Suppressor macrophage (primary cell): ENCODE measurements at regions not wholly inside any gene's neighbourhood (a gene's known extent, or its start where the extent isn't known, plus 50 kb on each side); places are given as distances from the start of the nearest gene placed in this dataset.

ENCODE experiments used
- DNase-seq, 4 experiments: peaks; one replicate each; pipeline ENCODE4 v3.0.0-alpha.2; 2020 to 2022

- DNase-seq, result no peak
These were observed 696.2 kb upstream of the WWC1 start for GRCh38 chr5:167595196-167595595.

DNA sequence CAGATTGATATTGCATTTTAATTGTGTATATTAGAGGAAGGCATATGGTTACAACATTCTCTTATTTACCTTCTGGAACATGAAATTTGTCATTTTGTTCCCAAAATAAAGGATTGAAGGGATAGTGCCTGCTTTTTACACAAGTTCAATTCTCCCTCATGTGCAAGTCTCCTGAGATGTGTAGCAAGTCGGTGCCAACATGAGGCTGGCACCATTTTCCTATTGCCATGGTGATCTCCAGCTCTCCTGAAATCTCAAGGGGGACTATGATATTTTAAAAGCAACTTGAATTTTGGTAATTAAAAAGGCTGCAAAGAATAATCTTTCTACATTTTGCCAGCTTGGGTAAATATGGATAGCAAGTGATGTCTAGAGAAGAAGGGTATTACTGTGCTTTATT, 693.3 kb upstream of the WWC1 start:
- DNase-seq, result no peak

DNA sequence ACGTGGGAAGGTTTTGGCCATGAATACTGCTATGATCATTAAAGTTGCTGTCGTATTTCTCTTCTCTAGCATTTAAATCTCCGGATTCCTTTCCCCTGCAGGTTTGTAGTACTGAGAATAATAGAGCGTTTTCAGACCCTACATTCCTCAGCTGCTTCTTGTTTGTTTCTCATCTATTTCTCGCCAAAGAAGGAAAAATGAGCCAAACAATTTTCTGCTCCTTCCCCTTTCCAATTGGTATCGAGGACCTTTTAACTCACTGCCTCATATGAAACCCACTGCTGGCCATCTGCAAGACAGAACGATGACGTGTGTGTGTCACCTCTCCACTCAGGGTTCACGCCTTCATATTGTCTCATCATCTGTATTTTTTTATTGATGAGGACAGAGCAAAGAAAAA, 689.4 kb upstream of the WWC1 start:
- no peak for DNase-seq

- no peak for DNase-seq
These were observed 688.3 kb upstream of the WWC1 start for GRCh38 chr5:167603135-167603534.

DNA sequence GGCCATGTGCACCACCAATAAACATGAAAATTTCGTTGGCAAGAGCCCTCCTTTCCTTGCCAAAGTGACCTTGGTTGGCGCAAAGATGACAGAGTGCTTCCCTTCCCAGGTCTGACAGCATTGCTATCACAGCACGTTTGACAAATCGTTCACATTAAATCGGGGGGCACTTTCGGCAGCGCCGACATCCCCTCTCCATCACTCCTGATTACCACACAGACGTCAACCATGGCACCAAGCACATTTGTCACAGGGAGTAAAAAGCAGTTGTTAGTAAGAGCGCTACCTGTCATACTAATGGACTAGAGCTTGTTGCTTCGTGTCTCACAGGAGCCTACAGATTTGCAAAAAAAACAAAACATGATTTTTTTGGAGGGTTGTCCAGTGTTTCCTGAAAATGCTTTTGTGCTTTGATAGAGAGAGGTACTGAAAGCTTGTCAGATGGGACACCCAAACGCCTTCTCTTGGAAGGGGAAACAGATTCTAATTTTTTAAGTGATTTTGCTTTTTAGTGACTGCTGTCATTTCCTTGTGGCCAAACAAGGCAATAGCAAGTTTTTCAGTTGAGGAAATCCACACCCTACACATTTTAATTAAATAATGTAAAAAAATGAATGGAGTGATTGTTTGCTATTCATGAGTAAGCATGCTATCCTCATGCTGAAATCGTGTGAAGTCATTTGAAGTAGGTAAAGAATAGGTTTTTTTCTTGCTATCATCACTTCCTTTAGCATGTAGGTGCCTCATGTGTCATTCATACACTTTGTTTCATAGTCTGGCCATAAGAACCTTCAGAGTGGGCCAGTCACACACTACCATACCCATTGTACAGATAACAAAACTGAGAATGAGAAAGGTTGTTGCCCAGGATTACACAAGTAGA, 682.8 kb upstream of the WWC1 start:
- DNase-seq, result no peak

GRCh38 chr5:167614294-167615021, 677.0 kb upstream of the WWC1 start:
- no peak for DNase-seq

DNA sequence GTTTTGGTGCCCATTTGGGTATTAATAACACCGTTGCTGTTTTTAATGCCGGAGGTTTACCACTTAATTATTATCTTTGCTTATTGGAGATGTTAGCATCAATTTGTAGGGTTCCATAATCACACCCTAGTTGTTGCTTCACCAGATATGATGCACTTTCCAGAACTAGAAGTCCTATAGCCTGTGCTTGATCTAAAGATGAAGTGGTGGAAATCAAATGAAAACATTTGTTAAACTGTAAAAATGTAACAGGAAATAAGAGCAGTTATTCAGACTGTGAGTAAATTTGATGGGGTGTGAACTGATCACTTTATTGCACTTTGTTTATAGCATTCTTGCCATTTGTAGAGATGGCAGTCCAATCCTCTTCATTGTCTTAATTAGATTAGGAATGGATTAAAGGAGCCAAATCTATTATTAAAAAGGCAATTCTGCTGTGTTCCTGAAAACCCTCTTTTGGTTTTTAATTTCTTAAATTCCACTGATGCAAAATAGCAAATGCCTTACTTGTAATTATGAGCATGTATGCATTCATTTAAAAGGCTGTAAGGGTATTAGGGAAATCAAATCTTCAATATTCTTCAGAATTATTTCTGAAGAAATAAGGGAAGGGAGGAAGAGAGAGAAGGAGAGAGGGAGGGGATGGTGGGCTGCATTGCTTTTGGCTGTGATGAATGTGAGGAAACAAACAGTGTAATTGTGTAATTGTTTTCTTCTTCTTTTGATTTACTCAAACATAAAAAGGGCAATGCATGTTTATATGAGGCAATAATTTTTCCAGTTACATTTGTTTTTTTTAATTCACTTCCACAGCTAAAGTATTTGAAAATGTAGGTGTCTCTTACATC, 675.2 kb upstream of the WWC1 start:
- DNase-seq, result no peak

DNA sequence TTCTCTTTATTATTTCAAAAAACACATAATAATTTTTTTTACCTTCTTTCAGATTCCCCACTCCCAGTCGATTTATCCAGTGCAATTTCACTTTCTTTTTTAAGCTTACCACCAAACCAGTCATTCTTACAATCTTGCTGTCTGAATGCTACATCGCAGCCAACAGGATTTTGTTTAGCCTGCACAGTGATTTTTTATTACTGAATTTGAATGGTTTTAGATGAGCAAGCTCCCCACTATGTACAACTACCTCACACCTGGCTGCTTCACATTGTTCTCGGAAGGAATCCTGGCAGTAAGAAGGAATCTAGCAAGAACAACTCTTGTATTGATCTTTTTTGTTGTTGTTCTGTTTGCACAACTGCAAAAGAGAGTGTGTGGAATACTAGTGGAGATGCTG, 668.1 kb upstream of the WWC1 start:
- no peak for DNase-seq

- DNase-seq, result no peak
These were observed 667.4 kb upstream of the WWC1 start for GRCh38 chr5:167624053-167624452.

GRCh38 chr5:167626341-167627123, 664.9 kb upstream of the WWC1 start:
- DNase-seq, result no peak

DNA sequence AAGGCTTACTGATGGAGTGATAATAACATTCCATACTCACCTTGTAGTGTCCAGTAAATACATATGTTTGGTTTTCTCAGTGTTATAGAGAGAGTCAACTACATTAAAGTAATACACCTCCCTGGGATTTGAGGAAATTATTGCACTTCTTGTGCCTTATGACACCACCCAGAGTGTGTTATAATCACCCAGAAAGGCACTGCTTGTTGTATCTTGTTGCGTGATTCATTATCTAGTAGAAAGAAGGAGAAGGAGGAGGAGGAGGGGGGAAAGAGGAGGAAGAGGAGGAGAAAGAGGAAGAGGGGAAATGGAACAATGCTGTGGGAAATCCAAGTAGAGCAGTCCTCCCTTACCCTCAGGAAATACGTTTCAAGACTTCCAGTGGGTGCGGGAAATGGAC, 661.8 kb upstream of the WWC1 start:
- no peak for DNase-seq

GRCh38 chr5:167631191-167631590, 660.3 kb upstream of the WWC1 start:
- DNase-seq, result no peak

DNA sequence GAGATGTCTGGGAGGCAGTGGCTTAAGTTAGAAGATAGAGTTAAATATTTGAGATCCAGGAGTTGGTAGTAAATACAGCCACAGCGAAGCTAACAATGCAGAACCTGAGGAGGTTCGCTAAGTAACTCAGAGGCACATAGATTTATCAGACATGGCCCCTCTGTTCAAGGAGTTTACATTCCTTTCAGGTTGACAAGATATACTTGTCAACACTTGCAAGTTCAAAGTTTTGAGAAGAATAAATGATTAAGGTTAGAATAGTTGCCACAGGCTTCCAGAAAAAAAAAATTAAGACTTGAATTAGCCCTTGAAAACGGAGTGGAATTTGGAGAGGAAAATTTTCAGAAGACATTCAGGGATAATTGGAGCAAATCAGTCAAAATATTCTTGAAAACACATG, 658.3 kb upstream of the WWC1 start:
- DNase-seq, result no peak

DNA sequence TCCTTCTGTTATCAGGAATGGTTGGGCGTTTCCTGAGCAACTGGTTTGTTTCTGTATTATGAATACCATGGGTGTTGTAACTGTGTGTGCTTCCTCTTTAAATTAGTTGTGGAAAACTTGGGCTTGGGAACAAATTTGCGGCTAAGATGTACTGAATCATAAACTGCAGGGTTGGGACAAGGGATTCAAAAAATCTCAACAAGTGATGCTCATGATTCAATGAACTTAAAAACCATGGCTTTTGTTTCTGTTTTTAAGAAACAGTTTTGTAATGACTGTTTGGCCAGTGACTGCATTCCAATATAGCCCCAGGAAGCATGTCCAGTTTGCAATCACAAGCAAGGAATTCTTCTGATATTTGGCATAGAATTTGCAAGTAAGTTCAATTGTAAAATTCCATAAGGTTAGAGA, 657.5 kb upstream of the WWC1 start:
- DNase-seq, result no peak

DNA sequence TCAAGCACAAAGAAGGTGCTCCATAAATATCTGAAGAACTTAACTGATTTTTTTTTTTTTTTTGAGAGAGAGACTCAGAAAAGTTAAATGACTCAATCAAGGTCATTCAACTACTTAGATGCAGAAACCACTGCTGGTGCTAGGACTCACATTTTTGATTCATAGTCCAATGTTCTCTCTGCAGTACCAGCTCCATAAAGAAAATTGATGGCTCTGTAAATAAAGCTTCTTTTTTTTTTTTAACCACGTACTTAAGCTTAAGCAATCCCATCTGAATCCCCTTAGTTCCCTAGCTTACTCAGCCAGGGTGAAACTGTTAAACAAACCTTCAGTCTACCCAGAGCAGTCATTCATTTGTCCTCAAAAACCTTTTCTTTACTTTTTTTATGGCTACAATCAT, 657.0 kb upstream of the WWC1 start:
- DNase-seq, result no peak

GRCh38 chr5:167638816-167639215, 652.6 kb upstream of the WWC1 start:
- DNase-seq, result no peak

DNA sequence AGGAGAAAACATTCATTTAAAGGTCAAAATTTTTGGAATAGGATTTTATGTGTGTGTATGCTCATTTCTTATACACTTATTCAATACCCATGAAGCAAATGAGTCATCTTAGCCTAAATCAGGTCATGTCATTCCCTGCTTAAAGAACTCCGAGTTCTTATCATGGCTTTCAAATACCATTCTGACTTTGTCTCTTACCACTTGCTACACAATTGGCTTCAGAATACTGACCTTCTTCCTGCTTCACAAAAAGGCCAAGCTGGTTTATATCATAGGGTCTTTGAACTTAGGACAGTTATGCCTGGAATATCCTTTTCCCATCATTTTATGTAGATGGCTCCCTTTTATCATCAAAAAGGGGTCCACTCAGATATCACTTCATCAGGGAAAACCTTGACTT, 652.2 kb upstream of the WWC1 start:
- no peak for DNase-seq

DNA sequence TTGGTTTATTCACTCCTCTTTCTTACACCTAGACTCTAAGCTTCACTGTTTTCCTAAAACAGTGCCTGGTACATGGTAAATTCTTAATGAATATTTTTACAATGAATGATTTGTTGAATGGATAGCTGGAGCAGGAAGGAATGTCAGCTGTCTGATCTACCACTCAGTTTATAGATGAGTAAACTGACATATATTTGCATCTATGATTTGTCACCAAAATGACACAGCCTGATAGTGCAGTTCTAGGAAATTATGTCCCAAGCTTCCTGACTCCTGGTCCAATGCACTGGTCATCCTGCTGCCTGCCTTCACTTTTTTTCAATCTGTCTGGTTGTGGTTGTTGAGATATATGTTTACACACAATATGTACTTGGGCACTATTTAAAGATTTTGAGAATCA, 651.7 kb upstream of the WWC1 start:
- DNase-seq, result no peak

GRCh38 chr5:167642181-167642580, 649.3 kb upstream of the WWC1 start:
- no peak for DNase-seq

GRCh38 chr5:167642779-167643517, 648.5 kb upstream of the WWC1 start:
- no peak for DNase-seq

DNA sequence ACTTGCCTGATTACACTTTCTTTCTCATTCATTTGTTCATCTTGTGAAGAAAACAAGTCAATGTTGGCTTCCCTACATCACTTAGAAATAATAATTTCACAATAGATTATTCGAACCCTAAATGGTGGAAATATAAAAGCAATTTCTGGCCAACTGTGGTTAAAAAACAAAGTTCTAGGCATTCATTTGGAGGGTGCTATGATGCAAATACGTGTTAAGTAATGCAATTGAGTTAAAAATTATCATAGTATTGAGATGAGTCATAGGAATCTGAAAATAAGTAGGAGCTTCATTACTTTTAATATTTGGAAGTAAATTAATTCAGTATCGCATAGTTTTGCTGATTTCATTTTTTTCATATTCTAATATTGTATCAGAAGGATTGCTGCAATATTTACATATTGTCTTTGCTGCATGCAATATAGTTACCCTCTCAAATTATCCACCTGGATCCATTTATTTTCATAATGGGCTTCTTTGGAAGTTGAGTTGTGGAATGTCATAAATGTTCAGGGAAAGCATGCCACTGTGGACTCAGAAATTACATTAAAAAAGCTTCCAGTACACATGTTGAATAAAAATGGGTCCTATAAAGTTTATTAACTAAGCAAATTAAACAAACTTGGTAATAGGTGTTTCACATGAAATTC, 647.7 kb upstream of the WWC1 start:
- DNase-seq, result no peak
